GM13977 (cell line): ENCODE measurements at regions not wholly inside any gene's neighbourhood (a gene's known extent, or its start where the extent isn't known, plus 50 kb on each side); places are given as distances from the start of the nearest gene placed in this dataset.
A peak's percentile ranks its signal among the peaks of the same experiment; 100 is the strongest.

Experiments
- DNase-seq: peaks from one replicate; pipeline ENCODE4 v3.0.0; 2012; ENCODE audit warnings: low spot score
- in situ Hi-C: fragments of 300-500 bp; cut with MboI; formaldehyde crosslinking; loops from one replicate; pipeline ENCODE4 v1.12.0; 2022; ENCODE audit warnings: low sequenced_read_pairs, low pct_unique_long_range_greater_than_20kb, mixed read lengths, inconsistent platforms; ENCODE audit not compliant: unreplicated experiment
- TF ChIP-seq, protein P1 (sequence below): IDR thresholded peaks from 2 replicates; pipeline ENCODE4 v1.5.1; 2012; ENCODE audit warnings: mild to moderate bottlenecking, control low read depth; ENCODE audit not compliant: insufficient read depth; ENCODE audit errors: extremely low read depth, missing control alignments

DNA sequence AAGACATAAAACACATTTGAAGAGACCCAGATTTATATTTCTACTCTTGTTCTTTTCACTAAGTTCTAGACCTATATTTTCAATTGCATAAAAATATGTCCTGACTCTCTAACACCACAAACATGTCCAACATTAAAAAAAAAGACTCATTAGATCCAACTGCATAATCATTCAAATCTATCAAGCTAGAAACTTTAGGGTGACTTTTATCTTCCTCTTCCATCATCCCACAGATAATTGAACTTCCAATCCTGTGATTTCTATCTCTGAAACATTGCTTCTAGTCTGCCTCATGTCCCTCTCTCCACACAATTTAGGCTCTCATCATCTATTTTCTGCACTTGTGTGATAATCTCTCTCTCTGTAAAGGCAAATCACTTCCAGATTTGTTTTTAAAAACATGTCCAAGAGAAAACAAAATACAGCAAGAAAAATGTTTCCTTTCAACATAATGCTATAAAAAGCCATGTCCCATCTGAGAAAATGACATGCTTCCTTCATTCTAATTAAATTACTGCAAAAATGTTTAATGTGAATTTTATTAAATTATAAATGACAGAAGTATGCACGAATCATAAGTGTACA is 615.9 kb downstream of the RNF144B start:
- TF ChIP-seq, protein P1, sequence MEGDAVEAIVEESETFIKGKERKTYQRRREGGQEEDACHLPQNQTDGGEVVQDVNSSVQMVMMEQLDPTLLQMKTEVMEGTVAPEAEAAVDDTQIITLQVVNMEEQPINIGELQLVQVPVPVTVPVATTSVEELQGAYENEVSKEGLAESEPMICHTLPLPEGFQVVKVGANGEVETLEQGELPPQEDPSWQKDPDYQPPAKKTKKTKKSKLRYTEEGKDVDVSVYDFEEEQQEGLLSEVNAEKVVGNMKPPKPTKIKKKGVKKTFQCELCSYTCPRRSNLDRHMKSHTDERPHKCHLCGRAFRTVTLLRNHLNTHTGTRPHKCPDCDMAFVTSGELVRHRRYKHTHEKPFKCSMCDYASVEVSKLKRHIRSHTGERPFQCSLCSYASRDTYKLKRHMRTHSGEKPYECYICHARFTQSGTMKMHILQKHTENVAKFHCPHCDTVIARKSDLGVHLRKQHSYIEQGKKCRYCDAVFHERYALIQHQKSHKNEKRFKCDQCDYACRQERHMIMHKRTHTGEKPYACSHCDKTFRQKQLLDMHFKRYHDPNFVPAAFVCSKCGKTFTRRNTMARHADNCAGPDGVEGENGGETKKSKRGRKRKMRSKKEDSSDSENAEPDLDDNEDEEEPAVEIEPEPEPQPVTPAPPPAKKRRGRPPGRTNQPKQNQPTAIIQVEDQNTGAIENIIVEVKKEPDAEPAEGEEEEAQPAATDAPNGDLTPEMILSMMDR = no peak
- in situ Hi-C loops = no loop called here
- no peak for DNase-seq

DNA sequence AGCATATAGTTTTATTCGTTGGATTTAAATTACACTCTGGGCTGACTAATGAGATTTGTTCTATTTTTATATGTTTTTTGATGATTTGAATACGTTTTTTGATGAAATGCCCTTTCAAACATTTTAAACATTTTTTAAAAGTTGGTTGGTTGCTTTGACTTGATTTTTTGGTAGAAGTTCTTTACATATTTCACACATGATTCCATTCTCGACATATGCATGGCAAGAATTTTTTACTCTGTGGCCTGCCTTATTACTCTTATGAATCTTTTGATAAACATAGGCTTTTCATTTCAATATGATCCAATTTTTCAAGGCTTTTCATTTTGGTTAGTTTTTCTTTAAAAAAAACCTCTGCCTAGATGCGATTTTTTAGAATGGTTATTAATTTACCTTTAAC is 617.0 kb downstream of the RNF144B start:
- no peak for DNase-seq
- TF ChIP-seq, protein P1 = no peak
- in situ Hi-C loops = no loop called here

DNA sequence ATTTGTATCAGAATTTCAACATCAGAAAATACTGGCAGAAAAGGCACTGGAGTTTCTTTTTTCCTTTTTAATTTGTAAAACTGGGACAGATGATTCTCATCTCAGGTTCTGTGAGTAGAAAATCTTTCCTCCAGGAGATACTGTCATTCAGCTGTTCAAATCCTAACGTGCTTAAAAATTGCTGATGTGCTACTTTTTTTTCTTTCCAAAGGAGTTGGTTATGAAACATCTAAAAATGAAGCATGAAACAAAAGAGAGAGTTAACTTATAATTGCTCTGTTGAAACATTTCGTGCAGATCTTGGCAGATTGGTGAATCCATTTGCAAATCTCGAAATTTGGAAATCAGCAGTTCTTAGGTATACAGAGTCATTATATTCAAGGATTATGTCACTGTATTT is 622.6 kb downstream of the RNF144B start:
- DNase-seq = no peak
- TF ChIP-seq, protein P1 = no peak
- in situ Hi-C loops = no loop called here

DNA sequence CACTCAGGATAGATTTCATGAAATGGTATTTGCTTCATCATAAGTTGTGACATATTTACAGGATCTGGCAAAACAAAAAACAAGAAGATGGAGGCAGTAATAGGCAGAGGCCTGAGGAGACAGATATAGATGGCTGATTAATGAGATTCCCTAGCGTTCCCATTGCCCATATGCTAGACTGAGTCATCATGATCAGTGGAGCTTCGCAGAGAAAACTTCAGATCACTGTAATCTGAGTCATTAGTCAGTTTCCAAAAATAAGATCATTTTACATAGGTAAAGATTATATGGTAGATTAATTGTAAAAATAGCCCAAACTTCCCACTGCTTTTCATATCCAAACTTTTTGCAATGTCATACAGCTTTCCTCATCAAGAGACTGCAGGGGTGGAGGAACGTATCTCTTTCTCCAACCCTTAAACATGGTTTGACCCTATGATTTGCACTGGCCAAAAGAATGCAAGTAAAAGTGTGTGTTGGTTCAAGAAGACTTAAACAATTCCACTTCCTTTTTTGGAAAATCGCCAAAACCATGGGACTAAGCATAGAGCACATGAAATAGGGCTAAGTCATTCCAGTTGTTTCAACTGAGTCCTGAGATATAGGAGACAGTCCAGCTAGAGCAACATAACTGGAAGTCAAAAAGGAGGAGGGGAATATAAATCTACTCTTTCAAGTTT is 626.0 kb downstream of the RNF144B start:
- DNase-seq = no peak
- in situ Hi-C loops = no loop called here
- TF ChIP-seq, protein P1 = no peak

DNA sequence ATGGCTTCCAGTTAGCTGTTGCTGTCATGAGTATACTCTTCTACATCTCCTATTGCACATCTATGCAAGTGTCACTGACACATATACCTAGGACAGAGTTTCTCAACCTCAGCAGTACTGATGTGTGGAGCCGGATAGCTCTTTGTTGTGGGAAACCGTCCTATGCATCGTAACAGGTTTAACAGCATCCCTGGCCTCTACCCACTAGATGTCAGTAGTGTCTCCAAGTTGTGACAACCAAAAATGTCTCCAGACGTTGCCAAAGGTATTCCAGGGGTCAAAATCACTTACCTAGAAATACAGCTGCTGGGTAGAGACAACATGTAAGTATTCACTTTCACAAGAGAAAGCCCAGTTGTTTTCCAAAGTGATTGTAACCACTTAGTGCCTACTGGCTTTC is 637.6 kb downstream of the RNF144B start:
- TF ChIP-seq, protein P1 = peak; percentile 21
- DNase-seq = no peak
- in situ Hi-C loops = no loop called here

DNA sequence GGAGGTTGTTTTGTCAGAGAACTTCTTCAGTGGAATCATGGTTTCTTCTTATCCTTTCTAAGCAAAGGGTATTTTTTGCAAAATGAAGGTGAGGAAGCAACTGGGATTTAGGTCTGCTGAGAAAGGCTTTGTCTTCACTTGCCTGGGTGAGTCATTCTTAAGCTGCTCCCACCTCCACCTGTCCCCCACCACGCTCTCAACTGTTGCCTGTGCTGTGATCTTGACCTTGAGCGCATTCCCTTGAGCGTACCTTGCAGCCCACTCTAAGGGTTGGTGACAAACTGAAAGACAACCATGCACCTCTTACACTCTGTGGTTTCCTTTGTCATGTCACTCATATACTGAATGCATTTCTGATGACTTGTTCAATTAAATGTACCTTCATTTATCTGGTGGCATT is 641.1 kb downstream of the RNF144B start:
- in situ Hi-C loops = no loop called here
- TF ChIP-seq, protein P1 = no peak
- DNase-seq = no peak
